ENCODE measurements at regions not wholly inside any gene's neighbourhood (a gene's known extent, or its start where the extent isn't known, plus 50 kb on each side); places are given as distances from the start of the nearest gene placed in this dataset.

DNA sequence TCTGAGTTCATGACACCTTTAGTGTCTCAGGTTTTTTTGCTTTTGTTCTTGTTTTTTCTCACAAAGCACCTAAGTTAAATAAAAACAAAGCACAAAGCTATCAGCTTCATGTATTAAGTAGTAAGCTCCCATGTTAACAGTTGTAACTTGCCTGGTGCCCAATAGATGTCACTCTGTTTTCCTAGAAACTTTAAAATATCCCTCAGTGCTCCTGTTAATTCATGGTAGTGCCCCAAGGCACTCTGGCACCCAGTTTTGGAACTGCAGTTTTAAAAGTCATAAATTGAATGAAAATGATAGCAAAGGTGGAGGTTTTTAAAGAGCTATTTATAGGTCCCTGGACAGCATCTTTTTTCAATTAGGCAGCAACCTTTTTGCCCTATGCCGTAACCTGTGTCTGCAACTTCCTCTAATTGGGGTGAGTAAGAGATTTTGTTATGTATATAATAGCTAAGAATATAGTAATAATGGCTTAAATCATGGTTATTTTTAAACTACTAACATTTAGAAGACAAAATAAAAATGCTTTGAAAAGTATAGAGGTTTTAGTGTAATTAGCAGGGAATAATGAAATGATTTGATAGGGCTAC, 555.0 kb upstream of the TMEFF2 start:
- CTCF ChIA-PET = interaction anchor here (0.5 to 3.1 kb wide), 24 partner anchors 8 to 1241 kb away, joined by 3 to 28 read pairs (median 4); no protein-coding TSS in a partner anchor
- TF ChIP-seq, protein P1, sequence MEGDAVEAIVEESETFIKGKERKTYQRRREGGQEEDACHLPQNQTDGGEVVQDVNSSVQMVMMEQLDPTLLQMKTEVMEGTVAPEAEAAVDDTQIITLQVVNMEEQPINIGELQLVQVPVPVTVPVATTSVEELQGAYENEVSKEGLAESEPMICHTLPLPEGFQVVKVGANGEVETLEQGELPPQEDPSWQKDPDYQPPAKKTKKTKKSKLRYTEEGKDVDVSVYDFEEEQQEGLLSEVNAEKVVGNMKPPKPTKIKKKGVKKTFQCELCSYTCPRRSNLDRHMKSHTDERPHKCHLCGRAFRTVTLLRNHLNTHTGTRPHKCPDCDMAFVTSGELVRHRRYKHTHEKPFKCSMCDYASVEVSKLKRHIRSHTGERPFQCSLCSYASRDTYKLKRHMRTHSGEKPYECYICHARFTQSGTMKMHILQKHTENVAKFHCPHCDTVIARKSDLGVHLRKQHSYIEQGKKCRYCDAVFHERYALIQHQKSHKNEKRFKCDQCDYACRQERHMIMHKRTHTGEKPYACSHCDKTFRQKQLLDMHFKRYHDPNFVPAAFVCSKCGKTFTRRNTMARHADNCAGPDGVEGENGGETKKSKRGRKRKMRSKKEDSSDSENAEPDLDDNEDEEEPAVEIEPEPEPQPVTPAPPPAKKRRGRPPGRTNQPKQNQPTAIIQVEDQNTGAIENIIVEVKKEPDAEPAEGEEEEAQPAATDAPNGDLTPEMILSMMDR (IDR thresholded peaks at IDR 0.05; ENCODE audit: unreplicated experiment) = peak; percentile 48
- no peaks in the 10 kb centered on the region for H3K9me3 Mint-ChIP-seq (ENCODE audit: unreplicated experiment)
- BruUV-seq (replicated peaks) = no TSS peak
- peak; percentile 40 for DNase-seq (ENCODE audit: unreplicated experiment)
- H3K4me1 Mint-ChIP-seq (ENCODE audit: insufficient read depth, unreplicated experiment) = peaks cover 4% of the 10 kb centered on the region
- H3K27ac Mint-ChIP-seq (ENCODE audit: low read depth, unreplicated experiment) = no peak overlapping the region
- POLR2A ChIA-PET = interaction anchor here (0.5 to 0.7 kb wide), 2 partner anchors 526 to 935 kb away, joined by 3 to 5 read pairs; no protein-coding TSS in a partner anchor
- intact Hi-C loops (cut with micrococcal nuclease) = loop anchor here (1.0 to 10.0 kb wide), 2 partner anchors 835 to 1215 kb away; no protein-coding TSS in a partner anchor
- H3K36me3 Mint-ChIP-seq (ENCODE audit: insufficient read depth, unreplicated experiment) = no peaks in the 10 kb centered on the region
- H3K4me3 Mint-ChIP-seq (ENCODE audit: unreplicated experiment) = no peak overlapping the region
- no peaks in the 10 kb centered on the region for H3K27me3 Mint-ChIP-seq (ENCODE audit: insufficient read depth, unreplicated experiment)

DNA sequence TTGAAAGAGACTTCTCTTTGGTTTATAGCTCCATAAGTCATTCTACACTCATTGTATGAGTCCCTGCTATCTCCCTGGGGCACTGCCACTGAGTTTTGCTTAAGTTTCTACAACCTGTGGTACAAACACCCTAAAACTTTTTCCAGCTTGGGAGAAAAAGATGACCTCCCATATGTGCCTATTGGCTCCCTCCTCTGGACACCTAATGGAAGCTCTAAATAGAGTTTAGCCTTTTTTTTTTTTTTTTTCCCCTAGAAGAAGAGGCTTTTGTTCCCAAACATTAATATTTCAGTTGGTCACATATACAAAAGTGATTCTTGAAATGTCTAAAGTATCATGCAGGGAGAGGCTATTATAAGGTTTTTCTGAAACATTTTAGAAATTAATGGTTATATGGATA, 547.2 kb upstream of the TMEFF2 start:
- ChIA-PET POLR2A (no interaction called here), CTCF (interaction anchor here (0.6 to 2.0 kb wide), 10 partner anchors 11 to 1920 kb away, joined by 3 to 7 read pairs (median 4); no protein-coding TSS in a partner anchor)
- DNase-seq (ENCODE audit: unreplicated experiment) = peak; percentile 39
- Mint-ChIP-seq H3K9me3 (ENCODE audit: unreplicated experiment) (no peaks in the 10 kb centered on the region), H3K4me1 (ENCODE audit: insufficient read depth, unreplicated experiment) (no peaks in the 10 kb centered on the region), H3K27ac (ENCODE audit: low read depth, unreplicated experiment) (no peak overlapping the region), H3K4me3 (ENCODE audit: unreplicated experiment) (no peak overlapping the region), H3K27me3 (ENCODE audit: insufficient read depth, unreplicated experiment) (no peaks in the 10 kb centered on the region), H3K36me3 (ENCODE audit: insufficient read depth, unreplicated experiment) (no peaks in the 10 kb centered on the region)
- TF ChIP-seq, protein P1 (IDR thresholded peaks at IDR 0.05; ENCODE audit: unreplicated experiment) = peak; percentile 31
- no TSS peak for BruUV-seq (replicated peaks)
- intact Hi-C loops (cut with micrococcal nuclease) = loop anchor here (1.0 to 10.0 kb wide), 2 partner anchors 545 to 1223 kb away; no protein-coding TSS in a partner anchor

DNA sequence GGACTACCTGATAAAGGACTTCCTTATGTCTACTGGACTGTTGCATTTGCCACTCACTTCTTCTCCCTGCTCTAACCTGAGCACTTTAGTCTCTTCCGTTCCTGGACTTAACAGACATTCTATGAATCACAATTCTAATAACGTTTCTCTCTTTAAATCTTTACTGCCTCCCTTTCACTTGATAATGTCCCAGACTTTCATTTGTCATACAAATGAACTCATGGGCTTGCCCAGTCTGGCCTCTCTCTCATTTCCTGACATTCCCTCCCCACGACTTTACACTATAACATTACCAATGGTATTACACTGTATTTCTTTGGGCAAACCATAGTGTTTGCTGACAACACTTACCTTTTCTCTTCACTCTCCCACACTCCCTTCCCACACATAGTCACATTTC, 540.7 kb upstream of the TMEFF2 start:
- no peak for DNase-seq (ENCODE audit: unreplicated experiment)
- Mint-ChIP-seq H3K27me3 (ENCODE audit: insufficient read depth, unreplicated experiment) (no peaks in the 10 kb centered on the region), H3K4me1 (ENCODE audit: insufficient read depth, unreplicated experiment) (no peaks in the 10 kb centered on the region), H3K4me3 (ENCODE audit: unreplicated experiment) (no peak overlapping the region), H3K27ac (ENCODE audit: low read depth, unreplicated experiment) (no peak overlapping the region), H3K9me3 (ENCODE audit: unreplicated experiment) (no peaks in the 10 kb centered on the region), H3K36me3 (ENCODE audit: insufficient read depth, unreplicated experiment) (no peaks in the 10 kb centered on the region)
- POLR2A ChIA-PET = no interaction called here
- CTCF ChIA-PET = no interaction called here
- intact Hi-C loops (cut with micrococcal nuclease) = no loop called here
- TF ChIP-seq, protein P1 (IDR thresholded peaks at IDR 0.05; ENCODE audit: unreplicated experiment) = no peak
- no TSS peak for BruUV-seq (replicated peaks)

DNA sequence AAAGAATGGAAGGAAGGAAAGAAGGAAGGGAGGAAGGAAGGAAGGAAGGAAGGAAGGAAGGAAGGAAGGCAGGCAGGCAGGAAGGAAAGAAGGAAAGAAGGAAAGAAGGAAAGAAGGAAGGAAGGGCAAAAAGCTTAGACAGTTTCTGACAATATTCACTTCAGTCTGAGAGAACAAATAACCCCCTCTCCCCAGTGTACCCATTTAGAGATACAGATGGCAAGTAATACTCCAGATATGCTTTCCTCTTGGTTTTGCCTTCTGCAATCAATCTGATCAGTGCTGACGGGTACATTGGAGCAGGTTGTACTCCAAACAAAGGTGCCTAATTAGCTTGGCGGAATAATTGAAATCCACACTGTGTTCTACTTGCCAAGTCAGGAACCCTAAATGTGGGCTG, 534.6 kb upstream of the TMEFF2 start:
- H3K4me3 Mint-ChIP-seq (ENCODE audit: unreplicated experiment) = no peak overlapping the region
- TF ChIP-seq, protein P1 (IDR thresholded peaks at IDR 0.05; ENCODE audit: unreplicated experiment) = no peak
- no peaks in the 10 kb centered on the region for H3K9me3 Mint-ChIP-seq (ENCODE audit: unreplicated experiment)
- no peak for DNase-seq (ENCODE audit: unreplicated experiment)
- intact Hi-C loops (cut with micrococcal nuclease) = no loop called here
- H3K36me3 Mint-ChIP-seq (ENCODE audit: insufficient read depth, unreplicated experiment) = no peaks in the 10 kb centered on the region
- H3K27me3 Mint-ChIP-seq (ENCODE audit: insufficient read depth, unreplicated experiment) = no peaks in the 10 kb centered on the region
- ChIA-PET CTCF (no interaction called here), POLR2A (no interaction called here)
- no peak overlapping the region for H3K27ac Mint-ChIP-seq (ENCODE audit: low read depth, unreplicated experiment)
- no TSS peak for BruUV-seq (replicated peaks)
- no peaks in the 10 kb centered on the region for H3K4me1 Mint-ChIP-seq (ENCODE audit: insufficient read depth, unreplicated experiment)
